ENCODE measurements at regions not wholly inside any gene's neighbourhood (a gene's known extent, or its start where the extent isn't known, plus 50 kb on each side); places are given as distances from the start of the nearest gene placed in this dataset.

DNA sequence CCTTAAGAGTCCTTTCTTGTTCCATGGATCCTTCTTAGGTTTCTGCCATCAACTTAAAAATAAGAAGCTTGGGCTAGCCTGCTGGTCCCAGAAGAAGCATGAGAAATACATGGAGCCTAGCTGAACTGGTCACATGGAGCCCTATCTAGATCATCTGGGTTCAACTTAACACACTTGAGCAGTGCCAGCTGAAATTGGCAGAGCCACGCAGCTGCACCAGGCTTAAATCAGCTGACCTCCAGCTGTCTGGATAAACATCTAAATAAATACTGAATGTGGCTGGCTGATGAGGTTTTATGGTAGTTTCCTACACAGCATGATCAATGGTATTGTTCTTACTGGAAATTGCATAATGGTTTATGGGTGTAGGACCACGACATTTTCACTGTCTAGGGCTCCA, 598.4 kb upstream of the FAM241A start:
- H3K27me3 ChIP-seq (replicated peaks; ENCODE audit: insufficient read depth), result no peaks in the 10 kb centered on the region
- no peak overlapping the region for H3K4me3 ChIP-seq
- no peaks in the 10 kb centered on the region for H3K9me3 ChIP-seq
- intact Hi-C loops (cut with DNase I), result no loop called here
- no peak for DNase-seq (ENCODE audit: low spot score)
- H3K36me3 ChIP-seq, result no peaks in the 10 kb centered on the region
- WGBS, result 18% methylated on average over 2 of the region's 2 CpGs
- H3K27ac ChIP-seq, result no peak overlapping the region
- TF ChIP-seq, protein P1, sequence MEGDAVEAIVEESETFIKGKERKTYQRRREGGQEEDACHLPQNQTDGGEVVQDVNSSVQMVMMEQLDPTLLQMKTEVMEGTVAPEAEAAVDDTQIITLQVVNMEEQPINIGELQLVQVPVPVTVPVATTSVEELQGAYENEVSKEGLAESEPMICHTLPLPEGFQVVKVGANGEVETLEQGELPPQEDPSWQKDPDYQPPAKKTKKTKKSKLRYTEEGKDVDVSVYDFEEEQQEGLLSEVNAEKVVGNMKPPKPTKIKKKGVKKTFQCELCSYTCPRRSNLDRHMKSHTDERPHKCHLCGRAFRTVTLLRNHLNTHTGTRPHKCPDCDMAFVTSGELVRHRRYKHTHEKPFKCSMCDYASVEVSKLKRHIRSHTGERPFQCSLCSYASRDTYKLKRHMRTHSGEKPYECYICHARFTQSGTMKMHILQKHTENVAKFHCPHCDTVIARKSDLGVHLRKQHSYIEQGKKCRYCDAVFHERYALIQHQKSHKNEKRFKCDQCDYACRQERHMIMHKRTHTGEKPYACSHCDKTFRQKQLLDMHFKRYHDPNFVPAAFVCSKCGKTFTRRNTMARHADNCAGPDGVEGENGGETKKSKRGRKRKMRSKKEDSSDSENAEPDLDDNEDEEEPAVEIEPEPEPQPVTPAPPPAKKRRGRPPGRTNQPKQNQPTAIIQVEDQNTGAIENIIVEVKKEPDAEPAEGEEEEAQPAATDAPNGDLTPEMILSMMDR (IDR thresholded peaks at IDR 0.05), result no peak
- no peaks in the 10 kb centered on the region for H3K4me1 ChIP-seq (replicated peaks)

DNA sequence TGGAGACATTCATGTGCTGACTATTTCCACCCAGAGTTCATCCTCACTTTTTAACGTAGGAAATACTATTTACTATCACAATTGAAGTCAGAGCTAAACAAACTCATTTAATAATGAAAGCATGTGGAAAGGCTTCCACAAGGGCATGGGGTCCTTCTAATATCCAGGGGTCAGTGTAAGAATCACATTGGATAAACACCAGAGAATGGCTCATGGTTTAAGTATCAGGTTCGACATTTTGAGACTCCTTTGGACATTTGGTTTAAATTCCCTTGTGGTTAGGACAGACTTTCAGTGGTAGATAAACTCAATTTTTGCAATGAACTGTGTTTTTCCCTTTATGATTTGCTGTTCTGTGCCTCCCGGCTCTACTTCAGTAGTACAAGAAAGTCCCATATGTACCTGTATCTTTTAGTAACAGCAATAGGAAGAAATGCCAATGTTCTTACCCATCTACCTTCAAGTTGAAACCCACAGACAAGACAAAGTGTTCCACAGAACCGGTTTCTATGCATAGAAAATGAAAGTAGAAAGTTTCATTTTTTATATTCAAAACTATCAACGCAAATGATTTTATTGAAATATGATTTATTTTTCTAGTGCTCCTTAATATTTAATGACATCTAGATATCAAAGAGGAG, 589.0 kb upstream of the FAM241A start:
- Histone ChIP-seq H3K4me3 (no peak overlapping the region), H3K4me1 (replicated peaks) (no peaks in the 10 kb centered on the region), H3K27me3 (replicated peaks; ENCODE audit: insufficient read depth) (no peaks in the 10 kb centered on the region), H3K27ac (no peak overlapping the region), H3K36me3 (no peaks in the 10 kb centered on the region), H3K9me3 (no peaks in the 10 kb centered on the region)
- WGBS, result 76% methylated on average over 5 of the region's 5 CpGs
- no peak for DNase-seq (ENCODE audit: low spot score)
- TF ChIP-seq, protein P1 (IDR thresholded peaks at IDR 0.05), result no peak
- TF ChIP-seq POLR2AphosphoS5 (IDR thresholded peaks at IDR 0.05), result no peak
- TF ChIP-seq POLR2A (IDR thresholded peaks at IDR 0.05), result no peak
- intact Hi-C loops (cut with DNase I), result no loop called here

DNA sequence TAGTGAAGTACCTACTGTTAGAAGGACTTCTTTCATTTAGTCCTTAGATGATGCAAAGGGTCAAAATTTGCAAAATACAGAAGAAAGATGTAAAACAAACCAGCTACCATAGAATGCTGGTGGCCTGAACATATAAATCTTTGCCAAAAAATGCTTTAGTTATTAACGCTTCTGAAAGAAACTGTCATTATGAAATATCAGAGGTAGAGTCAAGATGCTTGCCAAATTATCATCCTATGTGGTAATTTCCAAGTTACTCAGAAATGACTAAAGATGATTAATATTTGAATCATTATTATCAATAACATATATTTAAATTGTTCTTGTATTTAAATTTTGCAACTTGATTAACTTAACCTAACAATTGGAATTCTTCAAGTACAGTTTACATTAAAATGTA, 588.4 kb upstream of the FAM241A start:
- H3K27me3 ChIP-seq (replicated peaks; ENCODE audit: insufficient read depth), result no peaks in the 10 kb centered on the region
- no peaks in the 10 kb centered on the region for H3K9me3 ChIP-seq
- 59% methylated on average over 1 of the region's 1 CpG for WGBS
- H3K36me3 ChIP-seq, result no peaks in the 10 kb centered on the region
- no peaks in the 10 kb centered on the region for H3K4me1 ChIP-seq (replicated peaks)
- H3K4me3 ChIP-seq, result no peak overlapping the region
- intact Hi-C loops (cut with DNase I), result no loop called here
- H3K27ac ChIP-seq, result no peak overlapping the region
- TF ChIP-seq POLR2AphosphoS5 (IDR thresholded peaks at IDR 0.05), result no peak
- TF ChIP-seq POLR2A (IDR thresholded peaks at IDR 0.05), result no peak
- TF ChIP-seq, protein P1 (IDR thresholded peaks at IDR 0.05), result no peak
- no peak for DNase-seq (ENCODE audit: low spot score)

DNA sequence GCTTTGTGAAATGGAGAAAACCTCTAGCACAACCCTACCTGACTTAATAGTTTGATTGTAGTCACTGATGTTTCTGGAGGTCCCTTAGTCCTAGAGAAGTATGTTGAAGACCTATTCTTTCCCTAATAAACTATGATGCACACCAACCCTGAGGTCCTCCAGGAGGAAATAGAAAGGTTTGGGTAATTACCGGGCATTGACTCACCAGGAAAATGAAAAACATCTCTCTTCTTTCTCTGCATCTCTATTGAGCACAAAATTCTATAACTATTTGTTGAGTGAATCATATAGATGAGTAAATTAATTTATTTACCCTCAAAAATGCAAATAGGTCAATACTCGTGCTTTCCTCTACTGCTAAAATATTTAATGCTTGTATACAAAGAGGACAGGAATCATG, 582.4 kb upstream of the FAM241A start:
- H3K27me3 ChIP-seq (replicated peaks; ENCODE audit: insufficient read depth), result no peaks in the 10 kb centered on the region
- H3K9me3 ChIP-seq, result no peaks in the 10 kb centered on the region
- intact Hi-C loops (cut with DNase I), result no loop called here
- no peak overlapping the region for H3K4me3 ChIP-seq
- H3K36me3 ChIP-seq, result no peaks in the 10 kb centered on the region
- 76% methylated on average over 2 of the region's 2 CpGs for WGBS
- H3K27ac ChIP-seq, result no peak overlapping the region
- TF ChIP-seq, protein P1 (IDR thresholded peaks at IDR 0.05), result no peak
- TF ChIP-seq POLR2AphosphoS5 (IDR thresholded peaks at IDR 0.05), result no peak
- no peak for DNase-seq (ENCODE audit: low spot score)
- no peaks in the 10 kb centered on the region for H3K4me1 ChIP-seq (replicated peaks)

DNA sequence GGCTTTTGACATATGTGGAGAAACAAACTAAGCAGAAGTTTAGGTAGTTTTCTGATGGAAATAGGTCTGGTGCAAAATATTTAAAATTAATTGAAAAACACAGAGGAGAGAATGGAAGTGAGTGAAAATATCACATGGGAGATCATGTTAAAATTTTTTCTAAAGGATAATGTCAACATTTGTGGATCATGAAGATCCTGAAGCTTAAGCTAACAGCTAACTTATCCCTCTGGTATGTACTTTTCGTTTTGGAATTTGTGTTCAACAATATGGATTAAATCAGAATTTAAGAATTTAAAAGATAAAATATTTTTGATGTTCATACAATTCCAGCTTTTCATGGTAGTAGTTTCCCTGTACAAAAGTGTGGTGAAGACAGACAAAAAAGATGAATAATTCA, 572.8 kb upstream of the FAM241A start:
- Histone ChIP-seq H3K27ac (no peak overlapping the region), H3K9me3 (no peaks in the 10 kb centered on the region), H3K36me3 (no peaks in the 10 kb centered on the region), H3K4me3 (no peak overlapping the region), H3K27me3 (replicated peaks; ENCODE audit: insufficient read depth) (no peaks in the 10 kb centered on the region), H3K4me1 (replicated peaks) (no peaks in the 10 kb centered on the region)
- WGBS, result 65% methylated on average over 1 of the region's 1 CpG
- intact Hi-C loops (cut with DNase I), result no loop called here
- DNase-seq (ENCODE audit: low spot score), result no peak
- no peak for TF ChIP-seq POLR2AphosphoS5 (IDR thresholded peaks at IDR 0.05)
- no peak for TF ChIP-seq POLR2A (IDR thresholded peaks at IDR 0.05)
- TF ChIP-seq, protein P1 (IDR thresholded peaks at IDR 0.05), result no peak
